ENCODE measurements at regions not wholly inside any gene's neighbourhood (a gene's known extent, or its start where the extent isn't known, plus 50 kb on each side); places are given as distances from the start of the nearest gene placed in this dataset.

DNA sequence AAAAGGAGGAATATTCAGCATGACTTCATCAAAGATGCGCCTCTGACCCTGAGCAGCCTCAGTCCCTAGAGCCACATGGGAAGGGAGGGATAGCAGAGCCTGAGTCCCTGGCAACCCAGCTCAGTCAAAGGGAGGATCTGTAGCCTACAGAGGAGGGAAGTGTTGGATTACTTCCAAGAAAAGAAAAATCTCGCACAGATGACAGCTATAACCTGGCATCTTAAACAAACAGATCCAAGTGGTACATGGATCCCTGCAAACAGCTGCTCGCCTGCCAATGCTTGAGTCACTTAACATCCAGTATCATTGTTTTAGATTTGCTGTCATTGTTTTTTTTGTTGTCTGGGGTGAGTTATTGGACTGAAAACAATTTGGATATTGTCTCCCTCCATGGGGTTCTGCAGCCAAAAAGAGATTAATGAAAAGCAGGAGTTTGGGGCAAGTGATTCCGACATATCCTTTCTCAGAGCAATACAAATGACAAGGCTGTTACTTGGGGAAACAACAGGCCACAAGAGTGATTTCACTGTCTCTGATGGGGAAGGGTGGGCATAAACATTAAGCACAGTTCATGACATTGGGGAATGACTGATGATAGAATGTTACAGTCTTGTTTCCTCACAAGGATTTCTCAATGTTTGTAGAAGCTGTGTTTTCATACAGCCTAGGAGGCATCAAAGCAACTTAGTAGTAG lies 153.5 kb upstream of the KIF2A start:
- POLR2A ChIA-PET = no interaction called here

DNA sequence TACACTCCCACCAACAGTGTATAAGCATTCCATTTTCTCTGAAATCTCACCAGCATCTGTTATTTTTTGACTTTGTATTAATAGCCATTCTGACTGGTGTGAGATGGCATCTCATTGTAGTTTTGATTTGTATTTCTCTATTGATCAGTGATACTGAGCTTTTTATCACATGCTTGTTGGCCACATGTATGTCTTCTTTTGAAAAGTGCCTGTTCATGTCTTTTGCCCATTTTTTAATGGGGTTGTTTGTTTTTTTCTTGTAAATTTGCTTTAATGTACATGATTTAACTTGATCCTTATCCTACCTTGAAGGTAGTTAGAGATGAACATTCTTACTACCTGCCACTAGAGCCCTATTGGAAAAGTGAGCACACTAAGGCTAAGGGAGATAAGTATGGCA lies 151.2 kb upstream of the KIF2A start:
- no peaks in the 10 kb centered on the region for H3K79me2 ChIP-seq (ENCODE audit: insufficient read depth)
- H2AFZ ChIP-seq (ENCODE audit: low read depth) = no peak overlapping the region
- H3K9me3 ChIP-seq = no peaks in the 10 kb centered on the region
- POLR2A ChIA-PET = no interaction called here
- H3K9ac ChIP-seq = no peak overlapping the region
- H4K20me1 ChIP-seq (ENCODE audit: insufficient read depth) = no peaks in the 10 kb centered on the region
- no peaks in the 10 kb centered on the region for H3F3A ChIP-seq (replicated peaks; ENCODE audit: insufficient read depth)
- H3K4me3 ChIP-seq (ENCODE audit: low read depth in 2 of 2, low read length in 1 of 2) = no peak overlapping the region
- H3K36me3 ChIP-seq (replicated peaks in 1 of 2; ENCODE audit: control insufficient read depth in 1 of 2, insufficient read depth in 2 of 2, low read length in 1 of 2) = no peaks in the 10 kb centered on the region
- no peak for DNase-seq
- no peaks in the 10 kb centered on the region for H3K27me3 ChIP-seq (ENCODE audit: insufficient read depth)
- H3K27ac ChIP-seq (ENCODE audit: low read depth in 2 of 2, low read length in 1 of 2) = no peak overlapping the region
- no peaks in the 10 kb centered on the region for H3K9me2 ChIP-seq
- TF ChIP-seq NFIC (IDR thresholded peaks at IDR 0.05; ENCODE audit: borderline replicate concordance) = no peak
- no peak for TF ChIP-seq GATA2 (CRISPR knock-in tag; IDR thresholded peaks at IDR 0.05)
- TF ChIP-seq YY1 (IDR thresholded peaks at IDR 0.05; ENCODE audit: low read depth) = no peak
- TF ChIP-seq SIN3A (IDR thresholded peaks at IDR 0.05; ENCODE audit: borderline replicate concordance, low read depth, low read length) = no peak
- no peak for TF ChIP-seq RFX5 (IDR thresholded peaks at IDR 0.05; ENCODE audit: low read length)
- no peak for TF ChIP-seq ELF1 (IDR thresholded peaks at IDR 0.05)
- TF ChIP-seq, protein P1, sequence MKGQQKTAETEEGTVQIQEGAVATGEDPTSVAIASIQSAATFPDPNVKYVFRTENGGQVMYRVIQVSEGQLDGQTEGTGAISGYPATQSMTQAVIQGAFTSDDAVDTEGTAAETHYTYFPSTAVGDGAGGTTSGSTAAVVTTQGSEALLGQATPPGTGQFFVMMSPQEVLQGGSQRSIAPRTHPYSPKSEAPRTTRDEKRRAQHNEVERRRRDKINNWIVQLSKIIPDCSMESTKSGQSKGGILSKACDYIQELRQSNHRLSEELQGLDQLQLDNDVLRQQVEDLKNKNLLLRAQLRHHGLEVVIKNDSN (IDR thresholded peaks at IDR 0.05; ENCODE audit: borderline replicate concordance, low read depth) = no peak
- TF ChIP-seq, protein P2, sequence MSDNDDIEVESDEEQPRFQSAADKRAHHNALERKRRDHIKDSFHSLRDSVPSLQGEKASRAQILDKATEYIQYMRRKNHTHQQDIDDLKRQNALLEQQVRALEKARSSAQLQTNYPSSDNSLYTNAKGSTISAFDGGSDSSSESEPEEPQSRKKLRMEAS (IDR thresholded peaks at IDR 0.05; ENCODE audit: low read depth) = no peak
- TF ChIP-seq RXRA (IDR thresholded peaks at IDR 0.05; ENCODE audit: borderline replicate concordance, low read depth) = no peak
- no peak for TF ChIP-seq IRF3 (IDR thresholded peaks at IDR 0.05; ENCODE audit: low read depth, low read length)
- no peak for TF ChIP-seq CHD2 (IDR thresholded peaks at IDR 0.05; ENCODE audit: low read length, partially characterized antibody)
- no peak for TF ChIP-seq TCF12 (IDR thresholded peaks at IDR 0.05)
- TF ChIP-seq FOXJ3 (CRISPR knock-in tag; IDR thresholded peaks at IDR 0.05) = no peak
- no peak for TF ChIP-seq TAF1 (IDR thresholded peaks at IDR 0.05; ENCODE audit: borderline replicate concordance, low read depth, low read length)
- no peak for TF ChIP-seq TEAD4 (IDR thresholded peaks at IDR 0.05; ENCODE audit: borderline replicate concordance, insufficient read depth)
- TF ChIP-seq, protein P3, sequence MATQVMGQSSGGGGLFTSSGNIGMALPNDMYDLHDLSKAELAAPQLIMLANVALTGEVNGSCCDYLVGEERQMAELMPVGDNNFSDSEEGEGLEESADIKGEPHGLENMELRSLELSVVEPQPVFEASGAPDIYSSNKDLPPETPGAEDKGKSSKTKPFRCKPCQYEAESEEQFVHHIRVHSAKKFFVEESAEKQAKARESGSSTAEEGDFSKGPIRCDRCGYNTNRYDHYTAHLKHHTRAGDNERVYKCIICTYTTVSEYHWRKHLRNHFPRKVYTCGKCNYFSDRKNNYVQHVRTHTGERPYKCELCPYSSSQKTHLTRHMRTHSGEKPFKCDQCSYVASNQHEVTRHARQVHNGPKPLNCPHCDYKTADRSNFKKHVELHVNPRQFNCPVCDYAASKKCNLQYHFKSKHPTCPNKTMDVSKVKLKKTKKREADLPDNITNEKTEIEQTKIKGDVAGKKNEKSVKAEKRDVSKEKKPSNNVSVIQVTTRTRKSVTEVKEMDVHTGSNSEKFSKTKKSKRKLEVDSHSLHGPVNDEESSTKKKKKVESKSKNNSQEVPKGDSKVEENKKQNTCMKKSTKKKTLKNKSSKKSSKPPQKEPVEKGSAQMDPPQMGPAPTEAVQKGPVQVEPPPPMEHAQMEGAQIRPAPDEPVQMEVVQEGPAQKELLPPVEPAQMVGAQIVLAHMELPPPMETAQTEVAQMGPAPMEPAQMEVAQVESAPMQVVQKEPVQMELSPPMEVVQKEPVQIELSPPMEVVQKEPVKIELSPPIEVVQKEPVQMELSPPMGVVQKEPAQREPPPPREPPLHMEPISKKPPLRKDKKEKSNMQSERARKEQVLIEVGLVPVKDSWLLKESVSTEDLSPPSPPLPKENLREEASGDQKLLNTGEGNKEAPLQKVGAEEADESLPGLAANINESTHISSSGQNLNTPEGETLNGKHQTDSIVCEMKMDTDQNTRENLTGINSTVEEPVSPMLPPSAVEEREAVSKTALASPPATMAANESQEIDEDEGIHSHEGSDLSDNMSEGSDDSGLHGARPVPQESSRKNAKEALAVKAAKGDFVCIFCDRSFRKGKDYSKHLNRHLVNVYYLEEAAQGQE (IDR thresholded peaks at IDR 0.05; ENCODE audit: low read depth, low read length) = no peak
- TF ChIP-seq POLR2AphosphoS5 (IDR thresholded peaks at IDR 0.05; ENCODE audit: low read depth, low read length) = no peak
- no peak for TF ChIP-seq FOXM1 (IDR thresholded peaks at IDR 0.05; ENCODE audit: low read depth)
- CTCF ChIA-PET = interaction anchor here (1.4 to 2.6 kb wide), 2 partner anchors 11 kb away, joined by 7 to 11 read pairs; no protein-coding TSS in a partner anchor
- peaks cover 0 to 2% of the 10 kb centered on the region in 2 experiments; a peak in 1 of 4 replicates for H3K4me1 ChIP-seq (ENCODE audit: control insufficient read depth in 1 of 2, insufficient read depth in 2 of 2, low read depth in 1 of 2, low read length in 1 of 2)
- no peak overlapping the region for H3K4me2 ChIP-seq

More for the DNA sequence above, 153.5 kb upstream of the KIF2A start:
- CTCF ChIA-PET = interaction anchor here (1.9 kb wide), 1 partner anchor 9 kb away, joined by 7 read pairs; no protein-coding TSS in a partner anchor
- no peaks in the 10 kb centered on the region for H3K9me2 ChIP-seq
- 22% methylated on average over 3 of the region's 4 CpGs for WGBS (ENCODE audit: low lambda C conversion rate)
- H3K4me2 ChIP-seq = no peak overlapping the region
- no peaks in the 10 kb centered on the region for H4K20me1 ChIP-seq (ENCODE audit: insufficient read depth)
- no peak overlapping the region for H3K9ac ChIP-seq
- H3K4me1 ChIP-seq (ENCODE audit: control insufficient read depth in 1 of 2, insufficient read depth in 2 of 2, low read depth in 1 of 2, low read length in 1 of 2) = peaks cover 0 to 2% of the 10 kb centered on the region in 2 experiments; a peak in 1 of 4 replicates
- H3K4me3 ChIP-seq (ENCODE audit: low read depth in 2 of 2, low read length in 1 of 2) = no peak overlapping the region
- H3K27me3 ChIP-seq (ENCODE audit: insufficient read depth) = no peaks in the 10 kb centered on the region
- no peak overlapping the region for H3K27ac ChIP-seq (ENCODE audit: low read depth in 2 of 2, low read length in 1 of 2)
- no peaks in the 10 kb centered on the region for H3K79me2 ChIP-seq (ENCODE audit: insufficient read depth)
- no peak for TF ChIP-seq IRF3 (IDR thresholded peaks at IDR 0.05; ENCODE audit: low read depth, low read length)
- TF ChIP-seq TAF1 (IDR thresholded peaks at IDR 0.05; ENCODE audit: borderline replicate concordance, low read depth, low read length) = no peak
- H3K36me3 ChIP-seq (replicated peaks in 1 of 2; ENCODE audit: control insufficient read depth in 1 of 2, insufficient read depth in 2 of 2, low read length in 1 of 2) = no peaks in the 10 kb centered on the region
- H3F3A ChIP-seq (replicated peaks; ENCODE audit: insufficient read depth) = no peaks in the 10 kb centered on the region
- H2AFZ ChIP-seq (ENCODE audit: low read depth) = no peak overlapping the region
- H3K9me3 ChIP-seq = no peaks in the 10 kb centered on the region
- no peak for DNase-seq
